Parathyroid adenoma (tissue), 2 donors: ENCODE measurements at regions not wholly inside any gene's neighbourhood (a gene's known extent, or its start where the extent isn't known, plus 50 kb on each side); places are given as distances from the start of the nearest gene placed in this dataset.

Experiments used
- H2AFZ ChIP-seq: fragments of 300-600 bp; sonication (generic); one replicate; pipeline ENCODE4 v1.7.0; 2017; ENCODE audit warnings: antibody characterized with exemption, mild to moderate bottlenecking
- H3K27ac ChIP-seq: fragments of 300-600 bp; sonication (generic); one replicate; pipeline ENCODE4 v1.7.0; 2017
- H3K27me3 ChIP-seq: fragments of 300-600 bp; sonication (generic); one replicate; pipeline ENCODE4 v1.7.0; 2017; ENCODE audit warnings: low read length; ENCODE audit not compliant: control insufficient read depth, insufficient read depth
- H3K36me3 ChIP-seq: fragments of 300-600 bp; sonication (generic); one replicate; pipeline ENCODE4 v1.7.0; 2017; ENCODE audit warnings: low read length; ENCODE audit not compliant: control insufficient read depth, insufficient read depth
- H3K4me1 ChIP-seq: fragments of 300-600 bp; sonication (generic); one replicate; pipeline ENCODE4 v1.7.0; 2017; ENCODE audit warnings: control low read depth
- H3K4me2 ChIP-seq: fragments of 300-600 bp; sonication (generic); one replicate; pipeline ENCODE4 v1.7.0; 2017; ENCODE audit warnings: low read length
- H3K4me3 ChIP-seq: fragments of 300-600 bp; sonication (generic); one replicate; pipeline ENCODE4 v1.7.0; 2017; ENCODE audit warnings: low read depth, low read length
- H3K79me2 ChIP-seq: fragments of 300-600 bp; sonication (generic); one replicate; pipeline ENCODE4 v1.7.0; 2017; ENCODE audit warnings: control low read depth
- H3K9ac ChIP-seq: fragments of 300-600 bp; sonication (generic); one replicate; pipeline ENCODE4 v1.7.0; 2017; ENCODE audit warnings: mild to moderate bottlenecking
- H3K9me3 ChIP-seq: fragments of 300-600 bp; sonication (generic); one replicate; pipeline ENCODE4 v1.7.0; 2017; ENCODE audit warnings: low read length; ENCODE audit not compliant: control insufficient read depth
- CTCF ChIP-seq: fragments of 300-600 bp; sonication (generic); IDR thresholded peaks from one replicate; pipeline ENCODE4 v1.7.0; 2017; ENCODE audit warnings: antibody characterized with exemption, mild to moderate bottlenecking
- donor health status: primary hyperparathyroidism.

GRCh38 chr2:81739966-81740365, 1435.4 kb upstream of the LRRTM1 start:
- Histone ChIP-seq H3K9ac (no peak overlapping the region), H3K36me3 (no peaks in the 10 kb centered on the region), H2AFZ (no peak overlapping the region), H3K4me2 (no peak overlapping the region), H3K9me3 (no peaks in the 10 kb centered on the region), H3K27me3 (no peaks in the 10 kb centered on the region), H3K4me3 (no peak overlapping the region), H3K4me1 (no peaks in the 10 kb centered on the region), H3K79me2 (no peaks in the 10 kb centered on the region), H3K27ac (no peak overlapping the region)
- no peak for TF ChIP-seq CTCF

GRCh38 chr2:81734981-81735380, 1430.4 kb upstream of the LRRTM1 start:
- H3K4me3 ChIP-seq: no peak overlapping the region
- H3K36me3 ChIP-seq: no peaks in the 10 kb centered on the region
- no peak overlapping the region for H3K9ac ChIP-seq
- H2AFZ ChIP-seq: no peak overlapping the region
- H3K4me1 ChIP-seq: no peaks in the 10 kb centered on the region
- no peaks in the 10 kb centered on the region for H3K9me3 ChIP-seq
- no peak for TF ChIP-seq CTCF
- H3K4me2 ChIP-seq: no peak overlapping the region
- H3K27ac ChIP-seq: no peak overlapping the region
- H3K79me2 ChIP-seq: no peaks in the 10 kb centered on the region
- no peaks in the 10 kb centered on the region for H3K27me3 ChIP-seq

GRCh38 chr2:81714817-81715216, 1410.3 kb upstream of the LRRTM1 start:
- no peak overlapping the region for H3K4me2 ChIP-seq
- H3K9me3 ChIP-seq: no peaks in the 10 kb centered on the region
- no peak overlapping the region for H3K27ac ChIP-seq
- H3K4me1 ChIP-seq: no peaks in the 10 kb centered on the region
- TF ChIP-seq CTCF: no peak
- H3K27me3 ChIP-seq: no peaks in the 10 kb centered on the region
- H3K79me2 ChIP-seq: no peaks in the 10 kb centered on the region
- H3K36me3 ChIP-seq: no peaks in the 10 kb centered on the region
- H3K4me3 ChIP-seq: no peak overlapping the region
- H2AFZ ChIP-seq: no peak overlapping the region
- no peak overlapping the region for H3K9ac ChIP-seq

GRCh38 chr2:81706856-81707255, 1402.3 kb upstream of the LRRTM1 start:
- H3K9me3 ChIP-seq: no peaks in the 10 kb centered on the region
- H3K27ac ChIP-seq: no peak overlapping the region
- TF ChIP-seq CTCF: no peak
- no peak overlapping the region for H2AFZ ChIP-seq
- no peaks in the 10 kb centered on the region for H3K4me1 ChIP-seq
- no peak overlapping the region for H3K4me3 ChIP-seq
- H3K9ac ChIP-seq: no peak overlapping the region
- no peak overlapping the region for H3K4me2 ChIP-seq
- H3K36me3 ChIP-seq: no peaks in the 10 kb centered on the region
- no peaks in the 10 kb centered on the region for H3K79me2 ChIP-seq
- H3K27me3 ChIP-seq: no peaks in the 10 kb centered on the region

GRCh38 chr2:81703831-81704230, 1399.3 kb upstream of the LRRTM1 start:
- H3K9me3 ChIP-seq: no peaks in the 10 kb centered on the region
- TF ChIP-seq CTCF: no peak
- no peaks in the 10 kb centered on the region for H3K79me2 ChIP-seq

More at GRCh38 chr2:81703831-81704230, 1399.3 kb upstream of the LRRTM1 start:
- Histone ChIP-seq H3K27me3 (no peaks in the 10 kb centered on the region), H2AFZ (no peak overlapping the region), H3K4me3 (no peak overlapping the region), H3K36me3 (no peaks in the 10 kb centered on the region), H3K4me1 (no peaks in the 10 kb centered on the region), H3K9ac (no peak overlapping the region), H3K27ac (no peak overlapping the region), H3K4me2 (no peak overlapping the region)
